ENCODE measurements at regions not wholly inside any gene's neighbourhood (a gene's known extent, or its start where the extent isn't known, plus 50 kb on each side); places are given as distances from the start of the nearest gene placed in this dataset.
"Not testable (repeated sequence)": the region's sequence is repeated elsewhere in the genome, so short reads cannot be mapped to it uniquely, and the experiment has no call there.

- DNase-seq (ENCODE audit: low read depth in 2 of 3, low spot score in 2 of 3) = no peak
Measured at GRCh38 chr11:19628018-19628417, 84.6 kb upstream of the NAV2 start.

- DNase-seq (ENCODE audit: low read depth in 2 of 3, low spot score in 2 of 3) = no peak
Measured at GRCh38 chr11:19627566-19627965, 85.1 kb upstream of the NAV2 start.

GRCh38 chr11:19625438-19625837 lies 87.2 kb upstream of the NAV2 start:
- DNase-seq (ENCODE audit: low read depth in 2 of 3, low spot score in 2 of 3) = peak in 2 of 3 donors; percentile 29 to 80

GRCh38 chr11:19617696-19618523 lies 94.7 kb upstream of the NAV2 start:
- DNase-seq (ENCODE audit: low read depth in 2 of 3, low spot score in 2 of 3) = no peak

GRCh38 chr11:19615341-19616183 lies 97.1 kb upstream of the NAV2 start:
- no peak for DNase-seq (ENCODE audit: low read depth in 2 of 3, low spot score in 2 of 3)

GRCh38 chr11:19614370-19614940 lies 98.2 kb upstream of the NAV2 start:
- DNase-seq (ENCODE audit: low read depth in 2 of 3, low spot score in 2 of 3) = no peak

GRCh38 chr11:19612025-19612424 lies 100.6 kb upstream of the NAV2 start:
- DNase-seq (ENCODE audit: low read depth in 2 of 3, low spot score in 2 of 3) = not testable (repeated sequence)

- no peak for DNase-seq (ENCODE audit: low read depth in 2 of 3, low spot score in 2 of 3)
Measured at GRCh38 chr11:19607656-19608360, 104.8 kb upstream of the NAV2 start.

- DNase-seq (ENCODE audit: low read depth in 2 of 3, low spot score in 2 of 3) = no peak
Measured at GRCh38 chr11:19606856-19607655, 105.6 kb upstream of the NAV2 start.

GRCh38 chr11:19605520-19606371 lies 106.9 kb upstream of the NAV2 start:
- DNase-seq (ENCODE audit: low read depth in 2 of 3, low spot score in 2 of 3) = no peak

- no peak for DNase-seq (ENCODE audit: low read depth in 2 of 3, low spot score in 2 of 3)
Measured at GRCh38 chr11:19604679-19605375, 107.8 kb upstream of the NAV2 start.

- DNase-seq (ENCODE audit: low read depth in 2 of 3, low spot score in 2 of 3) = no peak
Measured at GRCh38 chr11:19603771-19604170, 108.9 kb upstream of the NAV2 start.

GRCh38 chr11:19602891-19603290 lies 109.7 kb upstream of the NAV2 start:
- DNase-seq (ENCODE audit: low read depth in 2 of 3, low spot score in 2 of 3) = no peak

- DNase-seq (ENCODE audit: low read depth in 2 of 3, low spot score in 2 of 3) = no peak
Measured at GRCh38 chr11:19602406-19602805, 110.2 kb upstream of the NAV2 start.

- no peak for DNase-seq (ENCODE audit: low read depth in 2 of 3, low spot score in 2 of 3)
Measured at GRCh38 chr11:19601235-19601634, 111.4 kb upstream of the NAV2 start.

- no peak for DNase-seq (ENCODE audit: low read depth in 2 of 3, low spot score in 2 of 3)
Measured at GRCh38 chr11:19599681-19600080, 113.0 kb upstream of the NAV2 start.

- DNase-seq (ENCODE audit: low read depth in 2 of 3, low spot score in 2 of 3) = no peak
Measured at GRCh38 chr11:19598876-19599486, 113.7 kb upstream of the NAV2 start.

GRCh38 chr11:19598456-19598855 lies 114.2 kb upstream of the NAV2 start:
- DNase-seq (ENCODE audit: low read depth in 2 of 3, low spot score in 2 of 3) = no peak
